ENCODE measurements at regions not wholly inside any gene's neighbourhood (a gene's known extent, or its start where the extent isn't known, plus 50 kb on each side); places are given as distances from the start of the nearest gene placed in this dataset.
"Not testable (repeated sequence)": the region's sequence is repeated elsewhere in the genome, so short reads cannot be mapped to it uniquely, and the experiment has no call there.

- DNase-seq (ENCODE audit: low spot score in 2 of 2); H3K27me3 ChIP-seq (ENCODE audit: low read depth); H3K9me3 ChIP-seq; H3K4me1 ChIP-seq; H3K36me3 ChIP-seq (replicated peaks); H3K4me3 ChIP-seq; in situ Hi-C loops (cut with MboI; ENCODE audit: low sequenced_read_pairs): not testable (repeated sequence)
Measured at GRCh38 chr11:13614918-13615317, 53.5 kb upstream of the FAR1 start.

DNA sequence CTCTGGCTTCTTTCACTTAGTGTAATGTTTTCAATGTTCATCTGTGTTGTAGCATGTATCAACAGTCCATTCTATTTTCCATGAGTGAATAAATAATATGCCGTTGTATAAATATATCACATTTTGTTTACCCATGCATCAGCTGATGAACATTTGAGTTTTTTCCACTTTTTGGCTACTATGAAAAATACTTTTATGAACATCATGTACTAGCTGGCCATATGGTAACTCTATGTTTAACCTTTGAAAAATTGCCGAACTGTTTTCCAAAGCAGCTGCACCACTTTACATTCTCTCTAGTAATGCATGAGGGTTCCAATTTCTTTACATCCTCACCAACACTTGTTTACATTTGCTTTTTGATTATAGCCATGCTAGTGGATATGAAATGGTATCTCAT is 59.8 kb upstream of the FAR1 start:
- H3K4me1 ChIP-seq: no peaks in the 10 kb centered on the region
- H3K4me3 ChIP-seq: no peak overlapping the region
- H3K36me3 ChIP-seq (replicated peaks): no peaks in the 10 kb centered on the region
- H3K9me3 ChIP-seq: no peaks in the 10 kb centered on the region
- DNase-seq (ENCODE audit: low spot score in 2 of 2): no peak
- in situ Hi-C loops (cut with MboI; ENCODE audit: low sequenced_read_pairs): no loop called here
- no peaks in the 10 kb centered on the region for H3K27me3 ChIP-seq (ENCODE audit: low read depth)

DNA sequence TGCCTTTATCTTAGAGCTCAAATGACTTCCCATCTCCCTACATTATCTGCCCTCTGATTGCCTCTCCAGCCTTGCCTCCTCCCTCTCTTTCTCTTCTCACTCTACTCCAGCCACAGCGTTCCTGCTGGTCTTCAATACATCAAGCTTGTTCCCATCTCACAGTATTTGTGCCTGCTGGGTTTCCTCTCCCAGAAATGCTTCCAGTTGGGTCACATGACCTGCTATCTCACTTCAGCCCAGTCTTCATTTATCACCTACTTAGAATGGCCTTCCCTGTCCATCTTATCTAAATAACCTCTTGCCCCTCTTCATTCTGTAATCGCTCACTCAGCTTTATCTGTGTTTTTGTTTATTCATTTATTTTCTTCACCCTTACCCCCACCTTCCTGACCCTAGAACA is 61.8 kb upstream of the FAR1 start:
- Histone ChIP-seq H3K9me3 (no peaks in the 10 kb centered on the region), H3K4me1 (no peaks in the 10 kb centered on the region), H3K4me3 (no peak overlapping the region), H3K27me3 (ENCODE audit: low read depth) (no peaks in the 10 kb centered on the region), H3K36me3 (replicated peaks) (no peaks in the 10 kb centered on the region)
- in situ Hi-C loops (cut with MboI; ENCODE audit: low sequenced_read_pairs): no loop called here
- no peak for DNase-seq (ENCODE audit: low spot score in 2 of 2)

GRCh38 chr11:13603661-13604060 is 64.8 kb upstream of the FAR1 start:
- in situ Hi-C loops (cut with MboI; ENCODE audit: low sequenced_read_pairs): no loop called here
- DNase-seq (ENCODE audit: low spot score in 2 of 2): no peak
- Histone ChIP-seq H3K4me3 (no peak overlapping the region), H3K36me3 (replicated peaks) (no peaks in the 10 kb centered on the region), H3K9me3 (no peaks in the 10 kb centered on the region), H3K27me3 (ENCODE audit: low read depth) (no peaks in the 10 kb centered on the region), H3K4me1 (no peaks in the 10 kb centered on the region)

GRCh38 chr11:13602844-13603243 is 65.6 kb upstream of the FAR1 start:
- Histone ChIP-seq H3K36me3 (replicated peaks) (no peaks in the 10 kb centered on the region), H3K9me3 (no peaks in the 10 kb centered on the region), H3K4me3 (no peak overlapping the region), H3K27me3 (ENCODE audit: low read depth) (no peaks in the 10 kb centered on the region), H3K4me1 (no peaks in the 10 kb centered on the region)
- no peak for DNase-seq (ENCODE audit: low spot score in 2 of 2)
- in situ Hi-C loops (cut with MboI; ENCODE audit: low sequenced_read_pairs): no loop called here

GRCh38 chr11:13596611-13597326 is 71.7 kb upstream of the FAR1 start:
- H3K4me1 ChIP-seq: no peaks in the 10 kb centered on the region
- DNase-seq (ENCODE audit: low spot score in 2 of 2): no peak
- H3K27me3 ChIP-seq (ENCODE audit: low read depth): no peaks in the 10 kb centered on the region
- no peaks in the 10 kb centered on the region for H3K36me3 ChIP-seq (replicated peaks)
- in situ Hi-C loops (cut with MboI; ENCODE audit: low sequenced_read_pairs): no loop called here
- no peaks in the 10 kb centered on the region for H3K9me3 ChIP-seq
- H3K4me3 ChIP-seq: no peak overlapping the region

DNA sequence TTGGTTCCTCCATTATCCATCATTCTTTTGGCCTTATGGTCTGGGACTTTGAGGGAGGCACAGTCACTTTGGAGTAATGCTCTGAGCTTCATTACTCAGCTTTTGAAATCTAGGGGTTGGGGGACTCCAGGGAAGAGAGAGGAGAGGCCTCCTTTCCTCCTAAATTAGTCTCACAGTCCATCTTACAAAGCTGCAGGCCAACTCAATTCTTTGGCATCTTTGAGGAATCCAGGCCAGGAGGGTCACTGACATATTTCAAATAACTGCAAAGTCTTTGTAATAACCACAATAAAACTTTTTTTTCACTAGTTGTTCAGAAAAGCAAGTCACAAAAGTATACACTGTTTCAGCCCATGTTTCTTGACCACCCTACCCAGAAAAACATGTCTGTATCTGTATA is 73.3 kb upstream of the FAR1 start:
- Histone ChIP-seq H3K9me3 (no peaks in the 10 kb centered on the region), H3K4me1 (no peaks in the 10 kb centered on the region)

DNA sequence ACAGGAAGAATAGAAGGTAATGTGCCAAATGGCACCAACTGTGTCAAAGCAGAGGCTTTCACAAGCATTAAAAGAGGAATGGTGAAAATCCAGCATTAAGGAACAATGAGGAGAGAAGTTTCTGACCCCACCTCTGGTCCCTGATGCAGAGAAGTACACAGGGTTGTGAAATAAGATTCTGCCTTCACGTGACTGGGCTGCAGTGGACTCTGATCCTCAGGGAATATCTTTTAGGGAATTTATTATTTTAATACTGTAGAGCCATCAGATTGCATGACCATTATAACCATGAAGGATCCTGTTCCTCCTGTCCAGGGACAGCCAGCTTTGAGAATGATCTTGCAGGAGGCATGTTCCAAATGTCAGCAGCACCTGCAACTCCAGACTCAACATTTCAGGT is 74.4 kb upstream of the FAR1 start:
- Histone ChIP-seq H3K36me3 (replicated peaks) (no peaks in the 10 kb centered on the region), H3K4me1 (no peaks in the 10 kb centered on the region), H3K4me3 (no peak overlapping the region), H3K9me3 (no peaks in the 10 kb centered on the region), H3K27me3 (ENCODE audit: low read depth) (peaks cover 4% of the 10 kb centered on the region; the same call in 1 of the 2 replicates)
- in situ Hi-C loops (cut with MboI; ENCODE audit: low sequenced_read_pairs): no loop called here
- no peak for DNase-seq (ENCODE audit: low spot score in 2 of 2)

More for the DNA sequence above, 73.3 kb upstream of the FAR1 start:
- Histone ChIP-seq H3K36me3 (replicated peaks) (no peaks in the 10 kb centered on the region), H3K27me3 (ENCODE audit: low read depth) (no peaks in the 10 kb centered on the region), H3K4me3 (no peak overlapping the region)
- in situ Hi-C loops (cut with MboI; ENCODE audit: low sequenced_read_pairs): no loop called here
- DNase-seq (ENCODE audit: low spot score in 2 of 2): no peak

DNA sequence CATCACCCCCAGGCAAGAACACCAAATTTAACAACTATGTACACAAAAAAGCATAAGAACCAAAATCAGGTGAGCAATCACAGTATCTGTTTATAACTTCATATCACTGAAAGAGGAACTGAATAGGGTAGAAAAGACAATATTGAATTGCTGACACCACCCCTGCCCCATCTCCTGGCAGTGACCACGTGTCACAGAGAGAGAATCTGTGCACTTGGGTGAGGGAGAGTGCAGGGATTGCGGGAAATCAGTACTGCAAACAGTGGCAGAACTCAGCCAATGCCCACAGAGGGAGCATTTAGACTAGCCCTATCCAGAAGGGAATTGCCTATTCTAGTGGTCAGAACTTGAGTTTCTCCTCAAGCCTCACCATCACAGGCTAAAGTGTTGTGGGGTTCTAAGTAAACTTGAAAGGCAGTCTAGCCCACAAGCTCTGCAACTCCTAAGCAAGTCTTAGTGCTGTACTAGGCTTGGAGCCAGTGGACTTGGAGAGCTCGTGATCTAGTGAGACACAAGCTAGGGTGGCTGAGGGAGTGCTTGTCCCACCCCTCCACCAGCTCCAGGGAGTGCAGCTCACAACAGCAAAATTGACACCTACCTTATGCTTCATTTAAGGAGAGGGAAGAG is 82.8 kb upstream of the PTH start:
- Histone ChIP-seq H3K27me3 (ENCODE audit: low read depth) (no peaks in the 10 kb centered on the region), H3K4me1 (no peaks in the 10 kb centered on the region), H3K9me3 (no peaks in the 10 kb centered on the region), H3K36me3 (replicated peaks) (no peaks in the 10 kb centered on the region), H3K4me3 (no peak overlapping the region)
- in situ Hi-C loops (cut with MboI; ENCODE audit: low sequenced_read_pairs): no loop called here
- DNase-seq (ENCODE audit: low spot score in 2 of 2): no peak

- H3K4me3 ChIP-seq: no peak overlapping the region
Measured at GRCh38 chr11:13577881-13578280, 82.1 kb upstream of the PTH start.

DNA sequence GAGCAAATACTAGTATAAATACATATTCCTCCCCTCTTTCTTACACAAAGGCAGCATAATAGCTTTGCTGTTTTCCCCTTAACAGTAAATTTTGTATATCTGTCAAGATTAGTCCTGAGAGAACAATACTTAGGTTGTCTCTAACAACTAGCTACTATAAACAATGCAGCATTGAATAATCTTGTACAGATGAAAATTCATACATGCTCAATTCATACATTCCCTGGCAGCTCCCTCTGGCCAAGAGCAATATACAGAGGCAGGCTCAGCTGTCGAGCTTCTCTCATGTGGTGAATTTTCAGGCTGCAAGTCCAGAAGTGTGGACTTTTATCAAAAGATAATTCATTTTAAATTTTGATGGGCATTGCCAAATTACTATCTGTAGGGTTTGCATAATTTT is 81.2 kb upstream of the PTH start:
- Histone ChIP-seq H3K4me3 (no peak overlapping the region), H3K9me3 (no peaks in the 10 kb centered on the region), H3K27me3 (ENCODE audit: low read depth) (no peaks in the 10 kb centered on the region), H3K4me1 (no peaks in the 10 kb centered on the region), H3K36me3 (replicated peaks) (no peaks in the 10 kb centered on the region)
- in situ Hi-C loops (cut with MboI; ENCODE audit: low sequenced_read_pairs): no loop called here
- no peak for DNase-seq (ENCODE audit: low spot score in 2 of 2)

More at GRCh38 chr11:13577881-13578280, 82.1 kb upstream of the PTH start:
- Histone ChIP-seq H3K9me3 (no peaks in the 10 kb centered on the region), H3K4me1 (no peaks in the 10 kb centered on the region), H3K36me3 (replicated peaks) (no peaks in the 10 kb centered on the region), H3K27me3 (ENCODE audit: low read depth) (no peaks in the 10 kb centered on the region)
- no peak for DNase-seq (ENCODE audit: low spot score in 2 of 2)
- in situ Hi-C loops (cut with MboI; ENCODE audit: low sequenced_read_pairs): no loop called here

DNA sequence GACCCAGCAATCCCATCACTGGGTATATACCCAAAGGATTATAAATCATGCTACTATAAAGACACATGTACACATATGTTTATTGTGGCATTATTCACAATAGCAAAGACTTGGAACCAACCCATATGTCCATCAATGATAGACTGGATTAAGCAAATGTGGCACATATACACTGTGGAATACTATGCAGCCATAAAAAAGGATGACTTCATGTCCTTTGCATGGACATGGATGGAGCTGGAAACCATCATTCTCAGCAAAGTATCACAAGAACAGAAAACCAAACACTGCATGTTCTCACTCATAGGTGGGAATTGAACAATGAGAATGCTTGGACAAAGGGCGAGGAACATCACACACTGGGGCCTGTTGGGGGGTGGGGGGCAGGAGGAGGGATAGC is 79.6 kb upstream of the PTH start:
- H3K27me3 ChIP-seq (ENCODE audit: low read depth); DNase-seq (ENCODE audit: low spot score in 2 of 2); H3K4me3 ChIP-seq; in situ Hi-C loops (cut with MboI; ENCODE audit: low sequenced_read_pairs); H3K9me3 ChIP-seq; H3K36me3 ChIP-seq (replicated peaks); H3K4me1 ChIP-seq: not testable (repeated sequence)

DNA sequence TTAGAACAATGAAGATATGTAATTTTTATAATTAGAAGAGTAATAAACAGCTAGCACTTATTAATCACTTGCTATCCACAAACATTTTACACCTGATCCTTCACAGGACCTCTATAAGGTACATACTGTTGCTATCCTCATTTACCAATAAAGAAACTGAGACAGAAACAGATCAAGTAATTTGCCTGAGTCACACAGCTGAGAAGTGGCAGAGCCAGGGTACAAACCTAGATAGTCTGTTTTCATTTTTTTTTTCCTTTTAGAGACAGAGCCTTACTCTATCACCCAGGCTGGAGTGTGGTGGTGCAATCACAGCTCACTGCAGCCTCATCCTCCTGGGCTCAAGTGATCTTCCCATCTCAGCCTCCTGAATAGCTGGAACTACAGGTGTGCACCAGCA is 71.8 kb upstream of the PTH start:
- DNase-seq (ENCODE audit: low spot score in 2 of 2): no peak
- no peaks in the 10 kb centered on the region for H3K4me1 ChIP-seq
- H3K4me3 ChIP-seq: no peak overlapping the region
- H3K9me3 ChIP-seq: no peaks in the 10 kb centered on the region
- no peaks in the 10 kb centered on the region for H3K36me3 ChIP-seq (replicated peaks)
- in situ Hi-C loops (cut with MboI; ENCODE audit: low sequenced_read_pairs): no loop called here
- H3K27me3 ChIP-seq (ENCODE audit: low read depth): no peaks in the 10 kb centered on the region

- no peak for DNase-seq (ENCODE audit: low spot score in 2 of 2)
- H3K27me3 ChIP-seq (ENCODE audit: low read depth): no peaks in the 10 kb centered on the region
- H3K4me1 ChIP-seq: no peaks in the 10 kb centered on the region
- no peaks in the 10 kb centered on the region for H3K9me3 ChIP-seq
- H3K36me3 ChIP-seq (replicated peaks): no peaks in the 10 kb centered on the region
- in situ Hi-C loops (cut with MboI; ENCODE audit: low sequenced_read_pairs): no loop called here
- no peak overlapping the region for H3K4me3 ChIP-seq
Measured at GRCh38 chr11:13561860-13562259, 66.1 kb upstream of the PTH start.

- H3K9me3 ChIP-seq; in situ Hi-C loops (cut with MboI; ENCODE audit: low sequenced_read_pairs); H3K36me3 ChIP-seq (replicated peaks); H3K27me3 ChIP-seq (ENCODE audit: low read depth); H3K4me1 ChIP-seq; H3K4me3 ChIP-seq: not testable (repeated sequence)
- peak in 1 of 2 experiments; percentile 21 for DNase-seq (ENCODE audit: low spot score in 2 of 2)
Measured at GRCh38 chr11:13560341-13560740, 64.5 kb upstream of the PTH start.
